Keratinocyte (primary cell): ENCODE measurements at regions not wholly inside any gene's neighbourhood (a gene's known extent, or its start where the extent isn't known, plus 50 kb on each side); places are given as distances from the start of the nearest gene placed in this dataset.

ENCODE experiments used
- DNase-seq: peaks from one replicate; pipeline ENCODE4 v3.0.0-alpha.2; 2011; ENCODE audit warnings: low read depth, missing footprints, low spot score
- FAIRE-seq: peaks from 2 replicates; lab custom pipeline; 2011; peaks lifted over from hg19 to GRCh38; lab: Jason Lieb, UNC
- H2AFZ ChIP-seq: 2 replicates; pipeline ENCODE4 v1.6.0; 2012; ENCODE audit warnings: low read length, control low read depth, inconsistent platforms; ENCODE audit not compliant: control insufficient read depth
- H3K27ac ChIP-seq: 2 replicates; pipeline ENCODE4 v1.5.1; 2011; ENCODE audit warnings: low read length; ENCODE audit not compliant: control insufficient read depth, insufficient read depth
- H3K27me3 ChIP-seq: 3 replicates; pipeline ENCODE4 v1.6.0; 2011; ENCODE audit warnings: low read length; ENCODE audit not compliant: control insufficient read depth, insufficient read depth; ENCODE audit errors: extremely low read depth
- H3K36me3 ChIP-seq, 2 experiments: 2 replicates in 1 of 2; 3 replicates in 1 of 2; pipeline ENCODE4 v1.5.1; 2011; ENCODE audit warnings: low read length in 2 of 2, mild to moderate bottlenecking in 1 of 2; ENCODE audit not compliant: control insufficient read depth in 2 of 2, insufficient read depth in 2 of 2; ENCODE audit errors: extremely low read depth in 1 of 2
- H3K4me1 ChIP-seq: 3 replicates; pipeline ENCODE4 v1.5.1; 2011; ENCODE audit warnings: low read length; ENCODE audit not compliant: control insufficient read depth, insufficient read depth; ENCODE audit errors: extremely low read depth
- H3K4me2 ChIP-seq: 3 replicates; pipeline ENCODE4 v1.6.0; 2011; ENCODE audit warnings: low read depth, low read length; ENCODE audit not compliant: control insufficient read depth, insufficient read depth; ENCODE audit errors: extremely low read depth
- H3K4me3 ChIP-seq, 3 experiments: fragments of 200-600 bp in 1 of 3; sonication (generic) in 1 of 3; 2 replicates in 2 of 3; 3 replicates in 1 of 3; pipeline ENCODE4 v1.5.1; 2011 to 2016; ENCODE audit warnings: low read length in 3 of 3, mild to moderate bottlenecking in 3 of 3, control low read depth in 2 of 3, inconsistent platforms in 1 of 3, low read depth in 1 of 3, mixed read lengths in 1 of 3, mixed run types in 1 of 3, moderate library complexity in 1 of 3; ENCODE audit not compliant: control insufficient read depth in 2 of 3, insufficient read depth in 2 of 3; ENCODE audit errors: extremely low read depth in 1 of 3
- H3K79me2 ChIP-seq: 2 replicates; pipeline ENCODE4 v1.6.0; 2012; ENCODE audit warnings: low read length; ENCODE audit not compliant: control insufficient read depth, insufficient read depth
- H3K9ac ChIP-seq: 3 replicates; pipeline ENCODE4 v1.6.0; 2011; ENCODE audit warnings: low read length; ENCODE audit not compliant: control insufficient read depth, insufficient read depth; ENCODE audit errors: extremely low read depth
- H3K9me1 ChIP-seq: 3 replicates; pipeline ENCODE4 v1.6.0; 2011; ENCODE audit warnings: low read length; ENCODE audit not compliant: control insufficient read depth, insufficient read depth; ENCODE audit errors: extremely low read depth
- H3K9me3 ChIP-seq: 2 replicates; pipeline ENCODE4 v1.5.1; 2012; ENCODE audit warnings: low read depth, low read length; ENCODE audit not compliant: control insufficient read depth
- H4K20me1 ChIP-seq: 3 replicates; pipeline ENCODE4 v1.6.0; 2011; ENCODE audit warnings: low read length; ENCODE audit not compliant: control insufficient read depth, insufficient read depth; ENCODE audit errors: extremely low read depth
- EZH2 ChIP-seq: IDR thresholded peaks from one replicate; pipeline ENCODE4 v1.6.1; 2012; ENCODE audit warnings: inconsistent platforms, mild to moderate bottlenecking, low read length, moderate library complexity
- dilution Hi-C: fragments of 300-500 bp; cut with MboI; formaldehyde crosslinking; loops from one replicate; pipeline ENCODE4 v1.7.0; 2020; ENCODE audit warnings: low sequenced_read_pairs; ENCODE audit not compliant: extremely low pct_ligation_motif_present
- TF ChIP-seq, protein P1 (sequence below), 3 experiments: IDR thresholded peaks in 1 of 3; conservative IDR thresholded peaks in 1 of 3; optimal IDR thresholded peaks in 1 of 3; 2 replicates in 2 of 3; 3 replicates in 1 of 3; pipeline versions ENCODE3 to v1.5.1; 2011; ENCODE audit warnings: low read length in 3 of 3, mild to moderate bottlenecking in 3 of 3, moderate library complexity in 2 of 3, control low read depth in 1 of 3, inconsistent platforms in 1 of 3; ENCODE audit not compliant: insufficient read depth in 2 of 3; ENCODE audit errors: extremely low read depth in 1 of 3

DNA sequence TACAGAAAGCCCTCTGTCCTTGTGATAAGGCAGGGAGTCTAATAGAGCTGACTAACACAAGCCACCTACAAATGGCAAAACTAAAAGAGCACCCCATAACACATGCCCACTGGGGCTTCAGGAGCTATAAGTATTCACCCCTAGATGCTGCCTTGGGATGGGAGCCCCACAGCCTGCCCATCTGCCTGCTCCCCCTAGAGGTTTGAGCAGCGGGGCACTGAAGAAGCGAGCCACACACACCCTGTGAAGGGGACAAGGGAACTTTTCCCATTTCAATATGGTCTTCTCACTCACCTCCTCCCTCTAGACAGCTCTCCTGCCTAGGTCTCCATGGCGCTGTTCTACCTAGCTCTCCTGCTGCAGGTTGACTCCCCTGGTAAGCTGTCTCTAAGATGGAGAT lies 261.0 kb downstream of the SHQ1 start:
- Histone ChIP-seq H3K4me3 (no peak overlapping the region), H3K36me3 (no peaks in the 10 kb centered on the region), H3K4me2 (no peak overlapping the region), H3K79me2 (no peaks in the 10 kb centered on the region), H2AFZ (no peak overlapping the region), H4K20me1 (no peaks in the 10 kb centered on the region), H3K27me3 (no peaks in the 10 kb centered on the region), H3K9me1 (no peaks in the 10 kb centered on the region), H3K4me1 (peaks cover 11% of the 10 kb centered on the region), H3K9me3 (no peaks in the 10 kb centered on the region), H3K9ac (no peak overlapping the region), H3K27ac (no peak overlapping the region)
- dilution Hi-C loops, result no loop called here
- FAIRE-seq, result no peak
- TF ChIP-seq, protein P1, sequence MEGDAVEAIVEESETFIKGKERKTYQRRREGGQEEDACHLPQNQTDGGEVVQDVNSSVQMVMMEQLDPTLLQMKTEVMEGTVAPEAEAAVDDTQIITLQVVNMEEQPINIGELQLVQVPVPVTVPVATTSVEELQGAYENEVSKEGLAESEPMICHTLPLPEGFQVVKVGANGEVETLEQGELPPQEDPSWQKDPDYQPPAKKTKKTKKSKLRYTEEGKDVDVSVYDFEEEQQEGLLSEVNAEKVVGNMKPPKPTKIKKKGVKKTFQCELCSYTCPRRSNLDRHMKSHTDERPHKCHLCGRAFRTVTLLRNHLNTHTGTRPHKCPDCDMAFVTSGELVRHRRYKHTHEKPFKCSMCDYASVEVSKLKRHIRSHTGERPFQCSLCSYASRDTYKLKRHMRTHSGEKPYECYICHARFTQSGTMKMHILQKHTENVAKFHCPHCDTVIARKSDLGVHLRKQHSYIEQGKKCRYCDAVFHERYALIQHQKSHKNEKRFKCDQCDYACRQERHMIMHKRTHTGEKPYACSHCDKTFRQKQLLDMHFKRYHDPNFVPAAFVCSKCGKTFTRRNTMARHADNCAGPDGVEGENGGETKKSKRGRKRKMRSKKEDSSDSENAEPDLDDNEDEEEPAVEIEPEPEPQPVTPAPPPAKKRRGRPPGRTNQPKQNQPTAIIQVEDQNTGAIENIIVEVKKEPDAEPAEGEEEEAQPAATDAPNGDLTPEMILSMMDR (optimal IDR thresholded peaks at IDR 0.05 in 1 of 3, IDR thresholded peaks at IDR 0.05 in 1 of 3, conservative IDR thresholded peaks at IDR 0.05 in 1 of 3; ENCODE audit: extremely low read depth in 1 of 3, insufficient read depth in 2 of 3, low read length in 3 of 3), result no peak
- no peak for TF ChIP-seq EZH2
- DNase-seq, result no peak

DNA sequence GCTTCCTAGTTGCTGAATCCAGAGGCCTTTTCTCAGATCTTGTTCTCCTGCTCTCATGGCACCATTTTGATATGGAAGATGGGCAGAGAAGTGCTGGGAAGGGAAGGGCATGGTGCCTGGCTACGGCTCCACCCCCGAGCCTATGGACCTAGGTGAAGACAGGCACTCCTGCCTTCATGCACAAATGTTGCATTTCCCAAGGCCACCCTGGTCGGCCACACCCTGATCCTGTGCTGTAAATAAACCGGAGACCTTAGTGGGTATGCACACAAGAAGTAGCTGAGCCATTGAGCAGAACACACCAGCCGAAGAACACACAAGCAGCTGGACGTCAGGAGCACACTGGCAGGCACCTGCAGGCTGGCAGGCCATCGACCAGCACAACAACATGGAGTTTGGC lies 261.6 kb downstream of the SHQ1 start:
- Histone ChIP-seq H3K4me3 (no peak overlapping the region), H2AFZ (no peak overlapping the region), H4K20me1 (no peaks in the 10 kb centered on the region), H3K27me3 (no peaks in the 10 kb centered on the region), H3K4me1 (peaks cover 5% of the 10 kb centered on the region), H3K9ac (no peak overlapping the region), H3K36me3 (no peaks in the 10 kb centered on the region), H3K79me2 (no peaks in the 10 kb centered on the region), H3K4me2 (no peak overlapping the region), H3K9me3 (no peaks in the 10 kb centered on the region), H3K27ac (no peak overlapping the region), H3K9me1 (no peaks in the 10 kb centered on the region)
- DNase-seq (no peak), FAIRE-seq (no peak)
- dilution Hi-C loops, result no loop called here
- TF ChIP-seq, protein P1 (optimal IDR thresholded peaks at IDR 0.05 in 1 of 3, IDR thresholded peaks at IDR 0.05 in 1 of 3, conservative IDR thresholded peaks at IDR 0.05 in 1 of 3; ENCODE audit: extremely low read depth in 1 of 3, insufficient read depth in 2 of 3, low read length in 3 of 3), result no peak
- no peak for TF ChIP-seq EZH2
